SH-SY5Y (cell line): ENCODE measurements at regions not wholly inside any gene's neighbourhood (a gene's known extent, or its start where the extent isn't known, plus 50 kb on each side); places are given as distances from the start of the nearest gene placed in this dataset.

ENCODE experiments used
- GATA2 ChIP-seq: IDR thresholded peaks from 2 replicates; pipeline ENCODE4 v1.6.1; 2011; ENCODE audit warnings: mild to moderate bottlenecking, low read depth, low read length
- GATA3 ChIP-seq: IDR thresholded peaks from 2 replicates; pipeline ENCODE4 v1.6.1; 2011; ENCODE audit warnings: low read depth, mild to moderate bottlenecking, low read length, moderate library complexity

GRCh38 chr2:33839791-33840190, 240.7 kb upstream of the FAM98A start:
- TF ChIP-seq GATA3 (no peak), GATA2 (no peak)

GRCh38 chr2:33836628-33837027, 237.5 kb upstream of the FAM98A start:
- TF ChIP-seq GATA3 = no peak
- TF ChIP-seq GATA2 = no peak

GRCh38 chr2:33835911-33836310, 236.8 kb upstream of the FAM98A start:
- TF ChIP-seq GATA3 (no peak), GATA2 (no peak)

DNA sequence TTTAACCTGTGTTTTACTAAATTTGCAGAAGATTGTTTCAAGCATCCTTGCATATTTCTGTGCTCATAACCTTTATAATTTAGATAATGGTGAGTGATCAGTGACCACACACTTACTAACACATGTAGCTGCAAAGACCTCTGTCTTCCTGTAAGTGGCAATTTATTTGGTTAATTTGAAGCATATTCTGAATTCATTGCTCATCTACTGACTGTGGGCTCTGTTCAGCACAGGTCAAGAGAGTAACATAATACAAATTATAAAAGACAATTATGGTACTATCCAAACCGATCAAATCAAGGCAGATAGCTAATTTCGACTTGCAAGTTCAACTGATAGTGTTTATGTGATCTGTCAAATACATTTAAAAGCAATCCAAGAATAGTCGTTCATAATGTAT, 223.9 kb upstream of the FAM98A start:
- TF ChIP-seq GATA2 (no peak), GATA3 (no peak)

DNA sequence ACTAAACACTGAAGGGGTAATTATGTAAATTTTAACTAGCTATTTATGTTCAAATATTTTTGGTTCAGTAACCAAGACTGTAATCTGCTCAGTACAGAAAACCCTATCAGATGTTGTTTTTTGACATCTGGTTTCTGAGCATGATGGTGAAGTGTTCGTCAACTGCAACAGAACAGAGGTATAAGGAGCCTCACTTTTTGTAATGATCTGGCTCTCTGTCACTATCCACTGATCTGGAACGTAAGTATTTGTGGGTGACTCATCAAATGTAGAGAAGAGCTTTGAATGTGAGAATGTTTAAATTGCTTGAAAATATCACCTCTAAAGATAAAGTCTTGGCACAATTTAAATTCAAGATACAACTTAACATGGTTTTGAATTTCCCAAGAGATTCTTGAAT, 213.6 kb upstream of the FAM98A start:
- TF ChIP-seq GATA2 (no peak), GATA3 (no peak)

GRCh38 chr2:33810046-33810835, 211.1 kb upstream of the FAM98A start:
- TF ChIP-seq GATA3 (no peak), GATA2 (no peak)

GRCh38 chr2:33806041-33806440, 206.9 kb upstream of the FAM98A start:
- no peak for TF ChIP-seq GATA2
- TF ChIP-seq GATA3 = no peak

- TF ChIP-seq GATA2 = no peak
- no peak for TF ChIP-seq GATA3
Observed at GRCh38 chr2:33804155-33804554, 205.1 kb upstream of the FAM98A start.

DNA sequence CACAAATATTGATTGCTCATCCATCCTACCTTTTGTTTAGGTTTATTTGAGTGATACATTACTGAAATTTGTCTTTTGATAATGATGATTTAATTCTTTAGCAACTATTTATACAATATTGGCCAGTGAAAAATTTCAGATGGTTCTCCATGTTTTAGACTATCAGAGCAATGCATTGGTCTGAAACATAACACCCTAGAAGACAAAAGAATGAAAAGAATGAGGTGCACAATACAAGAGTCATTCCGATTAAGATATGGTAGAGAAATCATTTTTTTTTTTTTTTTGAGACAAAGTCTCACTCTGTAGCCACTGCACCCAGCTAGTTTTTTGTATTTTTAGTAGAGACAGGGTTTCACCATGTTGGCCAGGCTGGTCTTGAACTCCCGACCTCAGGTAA, 197.4 kb upstream of the FAM98A start:
- TF ChIP-seq GATA2 (no peak), GATA3 (no peak)

DNA sequence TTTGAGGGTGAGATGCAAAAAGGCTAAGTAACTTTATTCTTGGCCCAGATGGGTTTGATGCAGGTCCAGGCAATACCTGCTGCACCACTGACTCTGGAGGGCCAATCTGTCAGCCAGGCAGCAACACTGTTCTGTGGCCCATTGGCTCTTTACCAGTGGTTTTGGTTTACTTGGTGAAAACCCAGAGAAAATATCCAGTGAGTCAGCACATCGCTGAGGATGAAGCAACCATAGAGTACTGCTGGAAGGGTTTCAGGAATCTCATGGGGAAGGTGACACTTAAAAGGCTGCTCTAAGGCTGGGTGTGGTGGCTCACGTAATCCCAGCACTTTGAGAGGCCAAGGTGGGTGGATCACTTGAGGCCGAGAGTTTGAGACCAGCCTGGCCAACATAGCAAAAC, 192.5 kb upstream of the FAM98A start:
- no peak for TF ChIP-seq GATA3
- no peak for TF ChIP-seq GATA2

DNA sequence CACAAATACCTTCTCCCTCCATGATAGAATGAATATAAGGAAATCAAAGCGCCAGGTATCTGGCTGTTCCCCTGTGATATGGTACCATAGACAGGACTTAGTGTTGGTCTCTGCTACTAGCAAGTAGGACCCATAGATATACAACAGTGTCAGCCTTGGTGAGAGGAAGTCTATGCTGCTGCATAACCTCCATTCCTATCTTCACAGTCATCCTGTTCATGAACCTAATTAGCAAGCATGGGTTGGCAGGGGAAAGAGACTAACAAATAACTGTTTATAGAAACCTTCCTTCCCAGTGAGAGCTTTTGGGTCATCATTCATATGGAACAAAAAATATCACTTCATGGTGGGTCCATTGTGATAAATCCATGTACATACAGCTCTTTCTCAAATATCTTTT, 188.9 kb upstream of the FAM98A start:
- TF ChIP-seq GATA2 (no peak), GATA3 (no peak)

- no peak for TF ChIP-seq GATA2
Observed at GRCh38 chr2:33786881-33787280, 187.8 kb upstream of the FAM98A start.

DNA sequence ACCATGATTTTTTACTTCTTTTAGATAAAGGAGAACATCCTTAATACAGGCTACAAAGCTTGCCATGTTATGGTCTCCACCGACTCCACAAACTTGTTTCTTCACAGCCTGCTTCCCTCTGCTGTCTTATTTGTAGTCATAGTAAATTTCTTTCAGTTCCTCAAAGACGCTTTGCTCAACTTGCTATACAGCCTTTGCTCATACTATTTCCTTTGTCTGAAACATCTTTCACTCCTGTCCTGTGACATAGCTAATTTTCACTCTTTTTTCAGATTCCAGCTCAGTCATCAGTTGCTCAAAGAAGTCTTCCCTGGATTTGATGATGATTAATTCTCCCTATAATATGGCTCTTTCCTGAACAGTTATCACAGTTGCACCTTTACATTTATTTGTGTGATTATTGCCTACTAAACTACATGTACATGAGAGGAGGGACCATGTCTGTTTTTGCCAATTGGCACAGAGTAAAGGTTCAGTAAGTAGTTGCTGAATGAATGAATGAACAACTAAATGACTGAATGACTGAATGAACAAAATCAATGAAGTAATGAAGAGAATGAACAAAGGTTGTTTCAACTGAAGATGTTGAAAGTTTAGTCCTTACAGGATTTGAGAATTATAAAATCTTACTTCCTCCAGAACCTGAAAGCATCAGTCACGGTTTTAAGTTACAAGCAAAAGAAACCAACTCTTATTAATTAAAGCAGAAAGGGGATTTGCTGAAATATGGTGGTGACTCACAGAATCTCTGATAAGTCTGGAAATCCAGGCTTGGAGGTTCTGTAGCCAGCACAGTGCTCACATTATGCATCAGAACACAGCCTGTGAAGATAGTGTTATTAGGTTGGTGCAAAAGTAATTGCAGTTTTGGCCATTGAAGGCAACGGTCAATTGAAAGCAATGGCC, 186.4 kb upstream of the FAM98A start:
- TF ChIP-seq GATA2 (no peak), GATA3 (no peak)

- no peak for TF ChIP-seq GATA2
- no peak for TF ChIP-seq GATA3
Observed at GRCh38 chr2:33784488-33784887, 185.4 kb upstream of the FAM98A start.
